GM21529 (cell line): ENCODE measurements at regions not wholly inside any gene's neighbourhood (a gene's known extent, or its start where the extent isn't known, plus 50 kb on each side); places are given as distances from the start of the nearest gene placed in this dataset.

Source experiments
- ATAC-seq: cut with Tn5 transposase; IDR thresholded peaks from one replicate; pipeline ENCODE4 v1.9.1; 2021; ENCODE audit not compliant: unreplicated experiment

- ATAC-seq: no peak
Observed at GRCh38 chr2:189364607-189365006, 76.7 kb upstream of the WDR75 start.

GRCh38 chr2:189366349-189366748 is 74.9 kb upstream of the WDR75 start:
- ATAC-seq: no peak

GRCh38 chr2:189367343-189367742 is 73.9 kb upstream of the WDR75 start:
- no peak for ATAC-seq

- no peak for ATAC-seq
Observed at GRCh38 chr2:189369566-189369965, 71.7 kb upstream of the WDR75 start.

GRCh38 chr2:189370719-189371118 is 70.6 kb upstream of the WDR75 start:
- no peak for ATAC-seq

GRCh38 chr2:189372688-189373257 is 68.5 kb upstream of the WDR75 start:
- ATAC-seq: no peak

- no peak for ATAC-seq
Observed at GRCh38 chr2:189374481-189374880, 66.8 kb upstream of the WDR75 start.

- ATAC-seq: no peak
Observed at GRCh38 chr2:189375842-189376241, 65.4 kb upstream of the WDR75 start.

- ATAC-seq: no peak
Observed at GRCh38 chr2:189379287-189379630, 62.0 kb upstream of the WDR75 start.

- ATAC-seq: no peak
Observed at GRCh38 chr2:189379731-189380261, 61.5 kb upstream of the WDR75 start.

- no peak for ATAC-seq
Observed at GRCh38 chr2:189382668-189383067, 58.6 kb upstream of the WDR75 start.

GRCh38 chr2:189386741-189387140 is 54.5 kb upstream of the WDR75 start:
- no peak for ATAC-seq

GRCh38 chr2:189391201-189391600 is 50.1 kb upstream of the WDR75 start:
- ATAC-seq: no peak
